Gastrocnemius medialis (tissue), 4 donors: ENCODE measurements at regions not wholly inside any gene's neighbourhood (a gene's known extent, or its start where the extent isn't known, plus 50 kb on each side); places are given as distances from the start of the nearest gene placed in this dataset.
"Not testable (repeated sequence)": the region's sequence is repeated elsewhere in the genome, so short reads cannot be mapped to it uniquely, and the experiment has no call there.

Source experiments
- ATAC-seq, 2 donors: fragments of 150-250 bp; one replicate each; pipeline ENCODE4 v1.9.1; 2016
- DNase-seq, 2 donors: peaks; one replicate each; pipeline ENCODE4 v3.0.0-alpha.2; 2019
- H3K27ac ChIP-seq, 4 donors: fragments of 200-600 bp; sonication (generic); 1 replicate in 1 of 4; 2 replicates in 3 of 4; pipeline ENCODE4 v1.5.1; 2016 to 2018; ENCODE audit warnings: mild to moderate bottlenecking in 2 of 4, moderate library complexity in 1 of 4
- H3K27me3 ChIP-seq, 3 donors: fragments of 200-600 bp; sonication (generic) in 2 of 3; 1 replicate in 1 of 3; 2 replicates in 2 of 3; pipeline versions ENCODE4 v1.5.1 to v1.6.0; 2016 to 2019; ENCODE audit warnings: mild to moderate bottlenecking in 1 of 3, moderate library complexity in 1 of 3
- H3K36me3 ChIP-seq, 2 donors: fragments of 200-600 bp; sonication (generic) in 1 of 2; one replicate each; pipeline ENCODE4 v1.5.1; 2017 to 2018
- H3K4me1 ChIP-seq, 2 donors: fragments of 200-600 bp; sonication (generic) in 1 of 2; one replicate each; pipeline ENCODE4 v1.5.1; 2016 to 2017; ENCODE audit warnings: mild to moderate bottlenecking in 2 of 2
- H3K4me3 ChIP-seq, 4 donors: fragments of 200-600 bp; sonication (generic) in 3 of 4; 1 replicate in 1 of 4; 2 replicates in 3 of 4; pipeline ENCODE4 v1.5.1; 2016 to 2019; ENCODE audit warnings: mild to moderate bottlenecking in 2 of 4
- H3K9me3 ChIP-seq, 3 donors: fragments of 200-600 bp; sonication (generic) in 2 of 3; 1 replicate in 1 of 3; 2 replicates in 2 of 3; pipeline ENCODE4 v1.5.1; 2016 to 2019
- POLR2A ChIP-seq, 2 donors: fragments of 450-650 bp; IDR thresholded peaks; one replicate each; pipeline ENCODE4 v1.6.1; 2017; ENCODE audit warnings: antibody characterized with exemption in 2 of 2, mild to moderate bottlenecking in 2 of 2, moderate library complexity in 2 of 2
- in situ Hi-C, 4 donors: fragments of 200-750 bp; cut with MboI; loops; one replicate each; pipeline versions ENCODE4 v1.15.0 to v1.8.0; 2017; ENCODE audit warnings: low sequenced_read_pairs in 4 of 4
- intact Hi-C: fragments of 100-400 bp; cut with DNase I; formaldehyde crosslinking; loops from one replicate; pipeline ENCODE4 v1.15.1; 2023; ENCODE audit warnings: low total_unique reads
- TF ChIP-seq, protein P1 (sequence below), 5 experiments: fragments of 450-650 bp in 3 of 5; fragments of 200-600 bp in 2 of 5; sonication (generic) in 2 of 5; IDR thresholded peaks in 4 of 5; conservative IDR thresholded peaks in 1 of 5; 1 replicate in 4 of 5; 2 replicates in 1 of 5; pipeline ENCODE4 v1.5.1; 2016 to 2019; ENCODE audit warnings: antibody characterized with exemption in 5 of 5, mild to moderate bottlenecking in 3 of 5, moderate library complexity in 3 of 5

DNA sequence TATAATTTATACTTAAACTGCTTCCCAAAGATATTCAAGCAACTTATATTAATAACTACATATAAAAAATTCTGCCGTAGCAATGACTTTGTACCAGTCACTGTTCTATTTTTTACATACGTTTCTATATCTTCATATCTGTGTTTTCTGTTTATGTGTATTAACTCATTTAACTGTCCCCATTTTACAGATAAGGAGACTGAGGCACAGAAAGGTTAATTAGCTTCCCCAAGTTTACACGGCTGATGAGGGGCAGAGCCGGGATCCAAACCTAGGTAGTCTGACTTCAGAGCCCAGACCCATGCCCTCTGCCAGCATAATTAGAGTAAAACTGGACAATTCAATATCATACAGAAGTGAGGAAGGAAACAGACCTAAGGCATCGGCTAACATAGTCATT, 259.7 kb upstream of the TUT7 start:
- in situ Hi-C loops, result no loop called here
- DNase-seq, result no peak
- TF ChIP-seq, protein P1, sequence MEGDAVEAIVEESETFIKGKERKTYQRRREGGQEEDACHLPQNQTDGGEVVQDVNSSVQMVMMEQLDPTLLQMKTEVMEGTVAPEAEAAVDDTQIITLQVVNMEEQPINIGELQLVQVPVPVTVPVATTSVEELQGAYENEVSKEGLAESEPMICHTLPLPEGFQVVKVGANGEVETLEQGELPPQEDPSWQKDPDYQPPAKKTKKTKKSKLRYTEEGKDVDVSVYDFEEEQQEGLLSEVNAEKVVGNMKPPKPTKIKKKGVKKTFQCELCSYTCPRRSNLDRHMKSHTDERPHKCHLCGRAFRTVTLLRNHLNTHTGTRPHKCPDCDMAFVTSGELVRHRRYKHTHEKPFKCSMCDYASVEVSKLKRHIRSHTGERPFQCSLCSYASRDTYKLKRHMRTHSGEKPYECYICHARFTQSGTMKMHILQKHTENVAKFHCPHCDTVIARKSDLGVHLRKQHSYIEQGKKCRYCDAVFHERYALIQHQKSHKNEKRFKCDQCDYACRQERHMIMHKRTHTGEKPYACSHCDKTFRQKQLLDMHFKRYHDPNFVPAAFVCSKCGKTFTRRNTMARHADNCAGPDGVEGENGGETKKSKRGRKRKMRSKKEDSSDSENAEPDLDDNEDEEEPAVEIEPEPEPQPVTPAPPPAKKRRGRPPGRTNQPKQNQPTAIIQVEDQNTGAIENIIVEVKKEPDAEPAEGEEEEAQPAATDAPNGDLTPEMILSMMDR (IDR thresholded peaks at IDR 0.05 in 4 of 5, conservative IDR thresholded peaks at IDR 0.05 in 1 of 5), result no peak
- TF ChIP-seq POLR2A (IDR thresholded peaks at IDR 0.05), result no peak

DNA sequence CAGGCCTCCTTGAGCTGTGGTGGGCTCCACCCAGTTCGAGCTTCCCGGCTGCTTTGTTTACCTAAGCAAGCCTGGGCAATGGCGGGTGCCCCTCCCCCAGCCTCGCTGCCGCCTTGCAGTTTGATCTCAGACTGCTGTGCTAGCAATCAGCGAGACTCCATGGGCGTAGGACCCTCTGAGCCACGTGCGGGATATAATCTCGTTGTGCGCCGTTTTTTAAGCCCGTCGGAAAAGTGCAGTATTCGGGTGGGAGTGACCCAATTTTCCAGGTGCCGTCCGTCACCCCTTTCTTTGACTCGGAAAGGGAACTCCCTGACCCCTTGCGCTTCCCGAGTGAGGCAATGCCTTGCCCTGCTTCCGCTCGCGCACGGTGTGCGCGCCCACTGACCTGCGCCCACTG, 257.3 kb upstream of the TUT7 start:
- H3K4me3 ChIP-seq, H3K36me3 ChIP-seq, H3K4me1 ChIP-seq, H3K27me3 ChIP-seq, ATAC-seq, H3K27ac ChIP-seq, in situ Hi-C loops, H3K9me3 ChIP-seq, intact Hi-C loops, DNase-seq: not testable (repeated sequence)

More for the DNA sequence above, 259.7 kb upstream of the TUT7 start:
- no peaks in the 10 kb centered on the region for H3K36me3 ChIP-seq
- H3K4me3 ChIP-seq, result no peak overlapping the region
- H3K9me3 ChIP-seq, result no peaks in the 10 kb centered on the region
- H3K27ac ChIP-seq, result no peak overlapping the region
- ATAC-seq, result no peak
- intact Hi-C loops, result no loop called here
- H3K4me1 ChIP-seq, result no peaks in the 10 kb centered on the region
- H3K27me3 ChIP-seq, result no peaks in the 10 kb centered on the region

DNA sequence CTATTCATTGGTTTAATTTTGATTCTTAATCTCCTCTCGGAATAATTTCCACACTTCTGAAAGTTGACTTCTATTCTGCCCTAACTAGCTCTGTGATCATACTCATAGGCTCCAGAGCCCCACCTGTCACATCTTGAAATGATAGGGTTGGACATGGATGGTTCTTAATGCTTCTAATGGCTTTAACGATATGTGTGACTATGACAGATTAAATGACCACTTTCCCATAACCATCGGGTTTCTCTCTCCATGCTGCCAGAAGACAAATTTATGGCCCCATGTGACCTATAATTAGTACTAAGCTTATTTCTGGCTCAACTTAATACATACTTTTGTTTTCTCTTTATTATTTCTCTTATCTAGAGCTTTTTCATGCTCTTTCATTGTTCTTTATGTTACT, 251.1 kb upstream of the TUT7 start:
- in situ Hi-C loops, result no loop called here
- TF ChIP-seq POLR2A (IDR thresholded peaks at IDR 0.05), result no peak
- TF ChIP-seq, protein P1 (IDR thresholded peaks at IDR 0.05 in 4 of 5, conservative IDR thresholded peaks at IDR 0.05 in 1 of 5), result no peak
- Histone ChIP-seq H3K9me3 (no peaks in the 10 kb centered on the region), H3K4me1 (peaks cover 0 to 7% of the 10 kb centered on the region in 2 donors), H3K27me3 (no peaks in the 10 kb centered on the region), H3K27ac (no peak overlapping the region), H3K36me3 (no peaks in the 10 kb centered on the region), H3K4me3 (no peak overlapping the region)
- DNase-seq (no peak), ATAC-seq (no peak)
- intact Hi-C loops, result no loop called here

DNA sequence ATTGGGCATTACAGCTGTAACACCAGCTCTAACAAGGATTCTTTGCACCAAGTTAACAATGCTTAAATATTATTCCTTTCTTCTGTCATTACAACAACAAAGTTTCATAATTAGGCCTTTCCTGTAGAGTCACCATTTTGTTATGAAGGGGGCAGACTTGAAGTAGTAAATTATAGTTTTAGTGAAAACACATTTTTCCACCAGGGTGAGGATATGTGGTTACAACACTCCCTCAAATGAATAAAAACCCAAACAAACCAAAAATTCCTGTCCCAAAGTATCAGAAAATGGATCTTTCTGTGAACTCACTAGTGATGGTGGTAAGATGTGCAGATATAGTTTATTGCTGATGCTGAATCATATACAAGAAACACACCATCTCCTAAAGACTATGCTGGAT, 250.5 kb upstream of the TUT7 start:
- Histone ChIP-seq H3K4me3 (no peak overlapping the region), H3K4me1 (peaks cover 0 to 9% of the 10 kb centered on the region in 2 donors), H3K36me3 (no peaks in the 10 kb centered on the region), H3K27ac (no peak overlapping the region), H3K27me3 (no peaks in the 10 kb centered on the region), H3K9me3 (no peaks in the 10 kb centered on the region)
- ATAC-seq (no peak), DNase-seq (no peak)
- intact Hi-C loops, result no loop called here
- TF ChIP-seq, protein P1 (IDR thresholded peaks at IDR 0.05 in 4 of 5, conservative IDR thresholded peaks at IDR 0.05 in 1 of 5), result no peak
- TF ChIP-seq POLR2A (IDR thresholded peaks at IDR 0.05), result no peak
- in situ Hi-C loops, result no loop called here

DNA sequence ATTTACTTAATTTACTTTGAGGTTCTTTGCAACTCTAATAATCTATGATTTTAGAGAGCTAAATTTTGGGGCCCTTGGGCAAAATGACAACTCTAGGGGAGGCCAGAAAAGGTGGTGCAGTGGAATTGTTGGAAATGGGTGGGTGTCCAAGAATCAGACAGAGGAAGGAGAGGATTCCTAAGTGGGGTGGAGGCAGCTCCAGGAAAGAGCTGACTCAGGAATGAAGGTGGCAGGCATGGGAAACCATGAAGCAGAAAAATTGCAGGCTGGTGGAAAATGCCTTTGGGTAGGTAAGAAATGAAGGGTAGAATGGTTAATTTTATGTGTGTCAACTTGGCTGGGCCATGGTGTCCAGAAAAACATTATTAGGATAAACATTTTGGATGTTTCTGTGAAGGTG, 248.5 kb upstream of the TUT7 start:
- peaks cover 0 to 9% of the 10 kb centered on the region in 2 donors for H3K4me1 ChIP-seq

More for the DNA sequence above, 248.5 kb upstream of the TUT7 start:
- no peak overlapping the region for H3K27ac ChIP-seq
- ATAC-seq, result no peak
- TF ChIP-seq POLR2A (IDR thresholded peaks at IDR 0.05), result no peak
- TF ChIP-seq, protein P1 (IDR thresholded peaks at IDR 0.05 in 4 of 5, conservative IDR thresholded peaks at IDR 0.05 in 1 of 5), result no peak
- intact Hi-C loops (no loop called here), in situ Hi-C loops (no loop called here)
- DNase-seq, result no peak
- H3K27me3 ChIP-seq, result no peaks in the 10 kb centered on the region
- no peaks in the 10 kb centered on the region for H3K36me3 ChIP-seq
- H3K9me3 ChIP-seq, result no peaks in the 10 kb centered on the region
- no peak overlapping the region for H3K4me3 ChIP-seq
